Kidney (tissue), 13 donors: ENCODE measurements at regions not wholly inside any gene's neighbourhood (a gene's known extent, or its start where the extent isn't known, plus 50 kb on each side); places are given as distances from the start of the nearest gene placed in this dataset.

Source experiments
- DNase-seq, 5 donors: peaks; one replicate each; pipeline ENCODE4 v3.0.0-alpha.2; 2013 to 2020
- FAIRE-seq: peaks from 2 replicates; lab custom pipeline; 2012; peaks lifted over from hg19 to GRCh38; lab: Jason Lieb, UNC
- H3K27ac ChIP-seq, 2 donors: one replicate each; pipeline ENCODE4 v1.7.0; 2013; ENCODE audit warnings: low read depth in 2 of 2, low read length in 2 of 2, inconsistent platforms in 1 of 2
- H3K27me3 ChIP-seq: one replicate; pipeline ENCODE4 v1.7.1; 2013; ENCODE audit warnings: low read length, inconsistent platforms; ENCODE audit not compliant: control insufficient read depth, insufficient read depth
- H3K36me3 ChIP-seq, 3 donors: one replicate each; pipeline versions ENCODE4 v1.7.0 to v1.7.1; 2013; ENCODE audit warnings: low read length in 3 of 3, control low read depth in 1 of 3, inconsistent platforms in 1 of 3; ENCODE audit not compliant: insufficient read depth in 3 of 3, control insufficient read depth in 2 of 3
- H3K4me1 ChIP-seq, 3 donors: one replicate each; pipeline versions ENCODE4 v1.7.0 to v1.7.1; 2013; ENCODE audit warnings: low read length in 3 of 3, inconsistent platforms in 1 of 3, low read depth in 1 of 3; ENCODE audit not compliant: control insufficient read depth in 2 of 3, insufficient read depth in 2 of 3
- H3K4me3 ChIP-seq, 3 donors: one replicate each; pipeline versions ENCODE4 v1.7.0 to v1.8.1; 2013; ENCODE audit warnings: low read length in 3 of 3, control low read depth in 1 of 3, inconsistent platforms in 1 of 3
- H3K9ac ChIP-seq, 3 donors: one replicate each; pipeline versions ENCODE4 v1.7.0 to v1.7.1; 2013; ENCODE audit warnings: low read length in 3 of 3, control low read depth in 1 of 3, inconsistent platforms in 1 of 3
- H3K9me3 ChIP-seq, 3 donors: one replicate each; pipeline versions ENCODE4 v1.7.0 to v1.7.1; 2013; ENCODE audit warnings: low read length in 3 of 3, control low read depth in 1 of 3, inconsistent platforms in 1 of 3; ENCODE audit not compliant: control insufficient read depth in 2 of 3, insufficient read depth in 1 of 3
- intact Hi-C: fragments of 100-400 bp; cut with DNase I; formaldehyde crosslinking; loops from one replicate; pipeline ENCODE4 v1.11.1; 2022
- TF ChIP-seq, protein P1 (sequence below): IDR thresholded peaks from 3 replicates; pipeline ENCODE4 v1.5.1; 2012; ENCODE audit warnings: mild to moderate bottlenecking, moderate library complexity, borderline replicate concordance; ENCODE audit not compliant: insufficient read depth; ENCODE audit errors: extremely low read depth
- donor health status: control.
- donor health status: control.
- donor health status: control.
- donor health status: control.
- donor health status: control.
- donor health status: DM: yes; HTN: yes; CAD: no.
- donor health status: Normal renal cell carcinoma (clear cell type).

DNA sequence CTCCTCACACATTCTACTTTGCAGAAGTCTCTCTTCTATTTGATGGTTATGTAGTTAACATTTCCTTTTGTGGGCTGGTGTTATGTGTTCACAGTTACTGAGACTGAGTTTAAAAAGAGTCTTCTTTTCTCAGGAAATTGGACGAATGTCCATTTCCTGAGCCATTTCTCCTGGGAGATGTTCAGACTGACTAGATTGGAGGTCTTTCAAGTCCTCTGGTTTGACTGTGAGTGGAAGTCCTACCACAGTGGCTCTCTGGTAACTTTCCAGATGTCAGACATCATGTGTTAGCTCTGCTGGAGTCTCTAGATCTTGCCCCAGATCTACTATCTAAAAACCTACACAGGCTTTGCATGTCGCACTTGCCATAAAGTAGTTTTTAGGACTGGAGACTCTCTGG lies 116.0 kb downstream of the GALR1 start:
- no peak overlapping the region for H3K27ac ChIP-seq
- H3K4me1 ChIP-seq, result no peaks in the 10 kb centered on the region
- no peak overlapping the region for H3K4me3 ChIP-seq

GRCh38 chr18:77366067-77366719 lies 116.5 kb downstream of the GALR1 start:
- no peaks in the 10 kb centered on the region for H3K36me3 ChIP-seq

More for the DNA sequence above, 116.0 kb downstream of the GALR1 start:
- intact Hi-C loops, result no loop called here
- FAIRE-seq (no peak), DNase-seq (no peak)
- no peaks in the 10 kb centered on the region for H3K36me3 ChIP-seq
- no peak overlapping the region for H3K9ac ChIP-seq
- H3K9me3 ChIP-seq, result peaks cover 0 to 4% (median 3%) of the 10 kb centered on the region in 3 donors
- TF ChIP-seq, protein P1, sequence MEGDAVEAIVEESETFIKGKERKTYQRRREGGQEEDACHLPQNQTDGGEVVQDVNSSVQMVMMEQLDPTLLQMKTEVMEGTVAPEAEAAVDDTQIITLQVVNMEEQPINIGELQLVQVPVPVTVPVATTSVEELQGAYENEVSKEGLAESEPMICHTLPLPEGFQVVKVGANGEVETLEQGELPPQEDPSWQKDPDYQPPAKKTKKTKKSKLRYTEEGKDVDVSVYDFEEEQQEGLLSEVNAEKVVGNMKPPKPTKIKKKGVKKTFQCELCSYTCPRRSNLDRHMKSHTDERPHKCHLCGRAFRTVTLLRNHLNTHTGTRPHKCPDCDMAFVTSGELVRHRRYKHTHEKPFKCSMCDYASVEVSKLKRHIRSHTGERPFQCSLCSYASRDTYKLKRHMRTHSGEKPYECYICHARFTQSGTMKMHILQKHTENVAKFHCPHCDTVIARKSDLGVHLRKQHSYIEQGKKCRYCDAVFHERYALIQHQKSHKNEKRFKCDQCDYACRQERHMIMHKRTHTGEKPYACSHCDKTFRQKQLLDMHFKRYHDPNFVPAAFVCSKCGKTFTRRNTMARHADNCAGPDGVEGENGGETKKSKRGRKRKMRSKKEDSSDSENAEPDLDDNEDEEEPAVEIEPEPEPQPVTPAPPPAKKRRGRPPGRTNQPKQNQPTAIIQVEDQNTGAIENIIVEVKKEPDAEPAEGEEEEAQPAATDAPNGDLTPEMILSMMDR, result no peak
- H3K27me3 ChIP-seq, result no peaks in the 10 kb centered on the region

GRCh38 chr18:77366720-77367641 lies 117.3 kb downstream of the GALR1 start:
- Histone ChIP-seq H3K9ac (no peak overlapping the region), H3K36me3 (no peaks in the 10 kb centered on the region), H3K4me3 (peak overlapping the region; percentile 31 to 68 (median 65)), H3K4me1 (no peaks in the 10 kb centered on the region), H3K27ac (no peak overlapping the region), H3K27me3 (no peaks in the 10 kb centered on the region), H3K9me3 (peaks cover 0 to 4% (median 3%) of the 10 kb centered on the region in 3 donors)
- intact Hi-C loops, result no loop called here
- DNase-seq (peak in 4 of 5 donors; percentile 63 to 85 (median 72)), FAIRE-seq (no peak)
- TF ChIP-seq, protein P1, result no peak

More at GRCh38 chr18:77366067-77366719, 116.5 kb downstream of the GALR1 start:
- TF ChIP-seq, protein P1, result no peak
- DNase-seq (peak in 1 of 5 donors; percentile 6), FAIRE-seq (no peak)
- intact Hi-C loops, result no loop called here
- Histone ChIP-seq H3K4me1 (no peaks in the 10 kb centered on the region), H3K9me3 (peaks cover 0 to 4% (median 3%) of the 10 kb centered on the region in 3 donors), H3K9ac (no peak overlapping the region), H3K4me3 (no peak overlapping the region), H3K27ac (no peak overlapping the region), H3K27me3 (no peaks in the 10 kb centered on the region)
